ENCODE measurements at regions not wholly inside any gene's neighbourhood (a gene's known extent, or its start where the extent isn't known, plus 50 kb on each side); places are given as distances from the start of the nearest gene placed in this dataset.

- TF ChIP-seq GATA2 (IDR thresholded peaks at IDR 0.05; ENCODE audit: low read depth, low read length) = no peak
- TF ChIP-seq GATA3 (IDR thresholded peaks at IDR 0.05; ENCODE audit: low read depth, low read length) = no peak
Observed at GRCh38 chr4:121238461-121238860, 74.3 kb upstream of the TNIP3 start.

Data from SH-SY5Y (cell line).